B cell (primary cell): ENCODE measurements at regions not wholly inside any gene's neighbourhood (a gene's known extent, or its start where the extent isn't known, plus 50 kb on each side); places are given as distances from the start of the nearest gene placed in this dataset.

Source experiments
- ATAC-seq: fragments of 200-7000 bp; cut with Tn5 transposase; one replicate; pipeline ENCODE4 v1.10.0; 2021; ENCODE audit warnings: low read depth, mild to moderate bottlenecking, moderate number of reproducible peaks, moderate library complexity
- CTCF ChIA-PET: fragments of 350-600 bp; sonication (Branson Sonifier 250); formaldehyde crosslinking; loops from one replicate; lab custom pipeline; 2021; ENCODE audit warnings: antibody characterized with exemption, inconsistent platforms; lab: Charles Lee
- POLR2A ChIA-PET: fragments of 350-600 bp; sonication (Branson Sonifier 250); formaldehyde crosslinking; loops from one replicate; lab custom pipeline; 2021; ENCODE audit warnings: antibody characterized with exemption; lab: Charles Lee
- DNase-seq: peaks from one replicate; pipeline ENCODE4 v3.0.0; 2013
- H2AFZ ChIP-seq: 2 replicates; pipeline ENCODE4 v1.6.1; 2012; ENCODE audit warnings: mild to moderate bottlenecking, low read depth, low read length; ENCODE audit not compliant: insufficient read depth, poor library complexity, severe bottlenecking
- H3K27ac ChIP-seq, 2 donors: 1 replicate in 1 of 2; 2 replicates in 1 of 2; pipeline ENCODE4 v1.5.1; 2012 to 2013; ENCODE audit warnings: low read length in 2 of 2, mild to moderate bottlenecking in 2 of 2, moderate library complexity in 1 of 2
- H3K27me3 ChIP-seq, 4 experiments: fragments of 200-600 bp in 1 of 4; sonication (generic) in 1 of 4; replicated peaks in 1 of 4; 1 replicate in 2 of 4; 2 replicates in 2 of 4; pipeline versions ENCODE4 v1.6.1 to v1.7.0; 2013 to 2016; ENCODE audit warnings: low read length in 3 of 4, mild to moderate bottlenecking in 2 of 4, mixed read lengths in 1 of 4, moderate library complexity in 1 of 4; ENCODE audit not compliant: insufficient read depth in 4 of 4, control insufficient read depth in 3 of 4; ENCODE audit errors: control extremely low read depth in 1 of 4
- H3K36me3 ChIP-seq, 2 experiments: replicated peaks in 1 of 2; 1 replicate in 1 of 2; 2 replicates in 1 of 2; pipeline versions ENCODE4 v1.6.1 to v1.7.1; 2013; ENCODE audit warnings: low read length in 1 of 2; ENCODE audit not compliant: insufficient read depth in 2 of 2, control insufficient read depth in 1 of 2; ENCODE audit errors: control extremely low read depth in 1 of 2, extremely low read depth in 1 of 2
- H3K4me1 ChIP-seq, 2 donors: fragments of 200-600 bp in 1 of 2; sonication (generic) in 1 of 2; 1 replicate in 1 of 2; 2 replicates in 1 of 2; pipeline versions ENCODE4 v1.5.1 to v1.6.1; 2013 to 2017; ENCODE audit warnings: low read length in 2 of 2; ENCODE audit not compliant: control insufficient read depth in 2 of 2, insufficient read depth in 2 of 2
- H3K4me2 ChIP-seq: replicated peaks from 2 replicates; pipeline ENCODE3; 2012; ENCODE audit warnings: mild to moderate bottlenecking, low read depth, low read length; ENCODE audit not compliant: poor library complexity, severe bottlenecking
- H3K4me3 ChIP-seq, 5 experiments: fragments of 200-600 bp in 1 of 5; sonication (generic) in 1 of 5; 1 replicate in 3 of 5; 2 replicates in 2 of 5; pipeline versions ENCODE4 v1.5.1 to v1.7.0; 2011 to 2016; ENCODE audit warnings: low read length in 4 of 5, mild to moderate bottlenecking in 4 of 5, low read depth in 2 of 5, control low read depth in 1 of 5, moderate library complexity in 1 of 5; ENCODE audit not compliant: insufficient read depth in 1 of 5; ENCODE audit errors: control extremely low read depth in 1 of 5, extremely low read depth in 1 of 5
- H3K79me2 ChIP-seq: fragments of 200-600 bp; sonication (generic); one replicate; pipeline ENCODE4 v1.6.0; 2016; ENCODE audit warnings: low read length; ENCODE audit not compliant: control insufficient read depth, insufficient read depth
- H3K9ac ChIP-seq: fragments of 200-600 bp; sonication (generic); 2 replicates; pipeline ENCODE4 v1.6.1; 2017; ENCODE audit warnings: mild to moderate bottlenecking, low read length, moderate library complexity
- H3K9me3 ChIP-seq, 3 donors: one replicate each; pipeline versions ENCODE4 v1.6.1 to v1.7.1; 2013; ENCODE audit warnings: low read length in 2 of 3; ENCODE audit not compliant: control insufficient read depth in 2 of 3, insufficient read depth in 1 of 3; ENCODE audit errors: control extremely low read depth in 1 of 3
- H4K20me1 ChIP-seq: 2 replicates; pipeline ENCODE4 v1.6.0; 2012; ENCODE audit warnings: mild to moderate bottlenecking, low read length; ENCODE audit not compliant: insufficient read depth, control insufficient read depth, poor library complexity, severe bottlenecking
- H3K27ac Mint-ChIP-seq: one replicate; pipeline ENCODE4 v1.8.0; 2021; ENCODE audit warnings: mixed read lengths
- H3K27me3 Mint-ChIP-seq: one replicate; pipeline ENCODE4 v1.8.0; 2021; ENCODE audit warnings: mixed read lengths
- H3K4me1 Mint-ChIP-seq: one replicate; pipeline ENCODE4 v1.8.0; 2021; ENCODE audit warnings: mixed read lengths
- H3K4me3 Mint-ChIP-seq: one replicate; pipeline ENCODE4 v1.8.0; 2021; ENCODE audit warnings: mixed read lengths
- H3K9me3 Mint-ChIP-seq: one replicate; pipeline ENCODE4 v1.8.0; 2022; ENCODE audit warnings: mixed read lengths; ENCODE audit not compliant: insufficient read depth
- EZH2 ChIP-seq: IDR thresholded peaks from 2 replicates; pipeline ENCODE4 v1.6.1; 2012; ENCODE audit warnings: borderline replicate concordance, low read depth, mild to moderate bottlenecking, moderate library complexity, low read length; ENCODE audit not compliant: insufficient read depth, poor library complexity, severe bottlenecking
- WGBS: methylation state at CpG from one replicate; pipeline ENCODE4 v1.1.5; 2013; ENCODE audit warnings: missing lambda C conversion rate; ENCODE audit not compliant: insufficient coverage; 5-methylcytosine and 5-hydroxymethylcytosine counted together
- intact Hi-C: fragments of 100-400 bp; cut with micrococcal nuclease; formaldehyde crosslinking; loops from one replicate; pipeline ENCODE4 v1.10.0; 2022
- TF ChIP-seq, protein P1 (sequence below): fragments of 200-600 bp; IDR thresholded peaks from one replicate; pipeline ENCODE4 v1.8.0; 2022; ENCODE audit warnings: antibody characterized with exemption, mild to moderate bottlenecking

GRCh38 chr13:42458193-42458592 is 115.8 kb upstream of the TNFSF11 start:
- ATAC-seq: no peak
- Histone ChIP-seq H3K4me2 (no peak overlapping the region), H3K4me3 (no peak overlapping the region), H3K4me1 (no peaks in the 10 kb centered on the region), H3K79me2 (no peaks in the 10 kb centered on the region), H4K20me1 (no peaks in the 10 kb centered on the region), H3K36me3 (no peaks in the 10 kb centered on the region), H3K9me3 (peaks cover 1 to 12% (median 4%) of the 10 kb centered on the region in 3 donors), H2AFZ (no peak overlapping the region), H3K27me3 (no peaks in the 10 kb centered on the region), H3K27ac (no peak overlapping the region), H3K9ac (no peak overlapping the region)
- intact Hi-C loops: no loop called here
- Mint-ChIP-seq H3K4me1 (no peaks in the 10 kb centered on the region), H3K27ac (no peak overlapping the region), H3K4me3 (no peak overlapping the region), H3K9me3 (peaks cover 6% of the 10 kb centered on the region), H3K27me3 (no peaks in the 10 kb centered on the region)
- TF ChIP-seq EZH2: no peak
- TF ChIP-seq, protein P1, sequence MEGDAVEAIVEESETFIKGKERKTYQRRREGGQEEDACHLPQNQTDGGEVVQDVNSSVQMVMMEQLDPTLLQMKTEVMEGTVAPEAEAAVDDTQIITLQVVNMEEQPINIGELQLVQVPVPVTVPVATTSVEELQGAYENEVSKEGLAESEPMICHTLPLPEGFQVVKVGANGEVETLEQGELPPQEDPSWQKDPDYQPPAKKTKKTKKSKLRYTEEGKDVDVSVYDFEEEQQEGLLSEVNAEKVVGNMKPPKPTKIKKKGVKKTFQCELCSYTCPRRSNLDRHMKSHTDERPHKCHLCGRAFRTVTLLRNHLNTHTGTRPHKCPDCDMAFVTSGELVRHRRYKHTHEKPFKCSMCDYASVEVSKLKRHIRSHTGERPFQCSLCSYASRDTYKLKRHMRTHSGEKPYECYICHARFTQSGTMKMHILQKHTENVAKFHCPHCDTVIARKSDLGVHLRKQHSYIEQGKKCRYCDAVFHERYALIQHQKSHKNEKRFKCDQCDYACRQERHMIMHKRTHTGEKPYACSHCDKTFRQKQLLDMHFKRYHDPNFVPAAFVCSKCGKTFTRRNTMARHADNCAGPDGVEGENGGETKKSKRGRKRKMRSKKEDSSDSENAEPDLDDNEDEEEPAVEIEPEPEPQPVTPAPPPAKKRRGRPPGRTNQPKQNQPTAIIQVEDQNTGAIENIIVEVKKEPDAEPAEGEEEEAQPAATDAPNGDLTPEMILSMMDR: no peak
- ChIA-PET POLR2A (no interaction called here), CTCF (no interaction called here)
- WGBS: no CpG with 5 or more reads among the region's 5 CpGs
- no peak for DNase-seq

- no peak for TF ChIP-seq EZH2
- TF ChIP-seq, protein P1: no peak
- H3K27ac Mint-ChIP-seq: no peak overlapping the region
- peaks cover 17% of the 10 kb centered on the region for H3K4me1 Mint-ChIP-seq
- Histone ChIP-seq H3K9ac (peak overlapping the region; percentile 34), H3K27me3 (no peaks in the 10 kb centered on the region), H3K27ac (peak overlapping the region; percentile 24 to 29), H4K20me1 (no peaks in the 10 kb centered on the region), H3K9me3 (peaks cover 3 to 10% (median 4%) of the 10 kb centered on the region in 3 donors), H3K4me3 (peak overlapping the region in 1 of 5 experiments; percentile 38), H3K36me3 (no peaks in the 10 kb centered on the region), H3K4me1 (peaks cover 11 to 21% of the 10 kb centered on the region in 2 donors), H3K79me2 (no peaks in the 10 kb centered on the region), H2AFZ (peak overlapping the region; percentile 36), H3K4me2 (peak overlapping the region; percentile 61)
- ATAC-seq (no peak), DNase-seq (no peak)
- no peaks in the 10 kb centered on the region for H3K27me3 Mint-ChIP-seq
- POLR2A ChIA-PET: no interaction called here
- intact Hi-C loops: no loop called here
- WGBS: no CpG with 5 or more reads among the region's 4 CpGs
- peaks cover 11% of the 10 kb centered on the region for H3K9me3 Mint-ChIP-seq
- H3K4me3 Mint-ChIP-seq: no peak overlapping the region
- CTCF ChIA-PET: no interaction called here
Observed at GRCh38 chr13:42466123-42466522, 107.8 kb upstream of the TNFSF11 start.
